Fibroblast of upper back skin (primary cell): ENCODE measurements at regions not wholly inside any gene's neighbourhood (a gene's known extent, or its start where the extent isn't known, plus 50 kb on each side); places are given as distances from the start of the nearest gene placed in this dataset.
"Not testable (repeated sequence)": the region's sequence is repeated elsewhere in the genome, so short reads cannot be mapped to it uniquely, and the experiment has no call there.

Source experiments
- DNase-seq: peaks from one replicate; pipeline ENCODE4 v3.0.0-alpha.2; 2013

DNA sequence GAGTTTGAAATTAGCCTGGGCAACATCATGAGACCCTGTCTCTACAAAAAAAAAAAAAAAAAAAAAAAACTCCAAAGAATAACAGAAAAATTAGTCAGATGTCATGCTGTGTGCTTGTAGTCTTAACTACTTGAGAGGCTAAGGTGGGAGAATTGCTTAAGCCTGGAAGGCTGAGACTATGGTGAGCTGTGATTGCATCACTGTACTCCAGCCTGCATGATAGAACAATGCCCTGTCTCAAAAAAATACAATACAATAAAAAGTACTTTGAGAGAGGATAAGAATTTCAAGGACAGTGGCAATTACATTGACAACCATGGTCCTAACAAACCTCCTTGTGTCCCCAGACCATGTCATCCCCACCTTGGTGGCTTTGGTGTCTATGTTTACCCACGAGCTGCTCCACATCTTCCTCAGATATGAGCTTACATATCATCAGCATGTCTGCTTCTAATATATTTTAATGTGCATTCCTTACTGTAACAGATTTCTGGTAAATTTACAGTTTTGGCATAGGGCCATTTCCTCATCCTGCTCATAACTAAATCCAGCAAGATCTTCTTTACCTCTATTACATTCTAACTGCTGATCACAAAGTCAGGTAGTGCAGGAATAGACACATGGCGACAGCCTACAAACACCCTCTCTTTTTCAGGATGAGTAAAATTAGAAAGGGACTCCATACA is 437.7 kb upstream of the HNRNPA3 start:
- DNase-seq = peak; percentile 63

DNA sequence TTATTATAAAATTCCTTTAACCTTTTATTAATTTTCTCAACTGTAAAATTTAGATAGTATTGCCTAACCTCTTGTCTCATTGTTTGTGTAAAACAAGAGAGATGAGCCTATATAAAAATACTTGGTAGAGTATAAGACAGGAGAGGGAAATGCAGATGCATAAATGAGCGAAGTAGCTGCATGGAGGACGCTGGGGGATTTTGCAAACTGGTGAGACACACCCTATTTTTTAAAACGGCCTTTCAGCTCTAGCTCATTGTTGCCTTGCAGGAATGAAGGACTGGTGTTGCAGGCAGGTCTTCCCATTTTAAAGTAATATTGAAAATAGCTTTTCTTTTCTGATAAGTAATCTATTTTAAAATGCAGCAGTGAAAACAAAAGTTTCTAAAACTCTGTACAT is 435.3 kb upstream of the HNRNPA3 start:
- DNase-seq = no peak

- no peak for DNase-seq
Observed at GRCh38 chr2:176779917-176780316, 432.7 kb upstream of the HNRNPA3 start.

DNA sequence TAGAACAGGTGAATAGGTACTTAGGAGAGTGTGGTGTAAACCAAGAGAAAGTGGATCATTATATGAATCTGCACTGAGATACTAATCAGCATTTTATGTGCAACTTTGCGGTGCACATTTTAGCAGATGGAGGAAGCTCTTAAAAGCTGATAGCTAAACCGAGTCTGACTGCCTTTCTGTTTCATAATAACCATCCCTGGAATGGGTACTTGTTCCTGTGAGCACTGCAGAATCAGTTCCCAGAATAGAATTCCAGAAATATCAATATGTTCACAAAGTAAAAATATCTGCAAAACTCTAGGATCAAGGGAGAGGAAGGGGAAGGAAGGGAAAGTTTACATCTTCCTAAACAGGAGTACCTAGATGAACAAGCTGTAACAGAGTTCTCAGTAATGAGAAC is 432.2 kb upstream of the HNRNPA3 start:
- no peak for DNase-seq

DNA sequence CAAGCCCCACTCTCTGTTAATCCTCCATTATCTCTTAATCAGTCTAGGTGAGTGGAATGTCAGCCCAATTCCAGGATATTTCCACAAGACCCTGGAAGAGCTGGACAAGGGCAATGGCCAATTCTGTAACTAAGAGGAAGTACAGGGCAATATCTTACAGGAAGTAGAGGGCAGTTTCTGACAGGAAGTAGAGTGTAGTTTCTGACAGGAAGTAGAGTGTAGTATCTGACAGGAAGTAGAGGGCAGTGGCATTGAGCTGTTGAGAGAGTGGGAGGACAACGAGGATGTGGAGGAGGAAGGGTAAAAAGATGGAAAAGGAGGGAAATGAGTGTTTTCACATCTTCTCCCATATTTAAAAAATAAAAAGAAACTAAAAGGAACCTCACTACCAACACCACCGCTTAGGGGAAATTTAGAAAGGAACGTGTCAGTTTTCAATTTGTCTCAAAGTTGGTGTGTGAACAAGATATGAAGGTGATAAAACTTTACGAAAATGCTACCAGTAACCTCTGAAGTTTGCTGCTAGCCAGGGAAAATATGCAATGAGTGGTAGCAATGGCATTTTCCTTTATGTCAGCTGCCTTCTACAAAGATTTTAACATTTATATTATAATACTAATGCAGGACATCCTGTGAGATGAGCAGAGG is 430.9 kb upstream of the HNRNPA3 start:
- DNase-seq = no peak

DNA sequence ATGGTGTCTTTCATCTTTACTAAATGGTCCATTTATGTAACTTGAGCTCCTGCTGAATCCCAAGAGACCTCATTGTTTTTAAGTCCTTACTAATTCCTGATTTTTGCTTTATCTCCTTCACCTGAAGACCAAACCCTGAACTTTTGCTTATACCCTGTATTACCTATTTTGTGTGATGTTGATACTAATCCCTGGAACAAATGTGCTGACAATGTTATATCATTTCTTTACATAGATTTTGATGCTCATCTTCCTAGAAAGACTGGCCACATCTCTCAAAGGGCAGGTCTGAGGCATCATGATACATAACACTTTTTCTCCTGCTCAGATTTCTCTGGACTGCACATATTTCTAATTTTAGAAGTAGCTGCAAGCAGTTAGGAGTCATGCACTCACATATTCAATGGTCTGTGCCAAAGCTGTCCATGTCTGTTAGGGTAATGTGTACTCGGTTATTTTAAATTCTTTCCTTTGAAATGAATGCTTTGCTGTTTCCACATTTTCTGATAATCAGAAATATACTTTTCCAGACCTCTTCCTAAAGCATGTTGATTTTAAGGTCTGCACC is 427.9 kb upstream of the HNRNPA3 start:
- DNase-seq = peak; percentile 28

GRCh38 chr2:176789751-176790150 is 422.8 kb upstream of the HNRNPA3 start:
- peak; percentile 59 for DNase-seq

- no peak for DNase-seq
Observed at GRCh38 chr2:176790468-176790867, 422.1 kb upstream of the HNRNPA3 start.

- DNase-seq = no peak
Observed at GRCh38 chr2:176793792-176794191, 418.8 kb upstream of the HNRNPA3 start.

GRCh38 chr2:176794392-176794791 is 418.2 kb upstream of the HNRNPA3 start:
- no peak for DNase-seq

- no peak for DNase-seq
Observed at GRCh38 chr2:176795823-176796222, 416.8 kb upstream of the HNRNPA3 start.

DNA sequence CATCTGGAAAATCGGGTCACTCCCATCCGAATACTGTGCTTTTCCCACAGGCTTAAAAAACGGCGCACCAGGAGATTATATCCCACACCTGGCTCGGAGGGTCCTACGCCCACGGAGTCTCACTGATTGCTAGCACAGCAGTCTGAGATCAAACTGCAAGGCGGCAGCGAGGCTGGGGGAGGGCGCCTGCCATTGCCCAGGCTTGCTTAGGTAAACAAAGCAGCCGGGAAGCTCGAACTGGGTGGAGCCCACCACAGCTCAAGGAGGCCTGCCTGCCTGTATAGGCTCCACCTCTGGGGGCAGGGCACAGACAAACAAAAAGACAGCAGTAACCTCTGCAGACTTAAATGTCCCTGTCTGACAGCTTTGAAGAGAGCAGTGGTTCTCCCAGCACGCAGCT is 415.9 kb upstream of the HNRNPA3 start:
- not testable (repeated sequence) for DNase-seq

DNA sequence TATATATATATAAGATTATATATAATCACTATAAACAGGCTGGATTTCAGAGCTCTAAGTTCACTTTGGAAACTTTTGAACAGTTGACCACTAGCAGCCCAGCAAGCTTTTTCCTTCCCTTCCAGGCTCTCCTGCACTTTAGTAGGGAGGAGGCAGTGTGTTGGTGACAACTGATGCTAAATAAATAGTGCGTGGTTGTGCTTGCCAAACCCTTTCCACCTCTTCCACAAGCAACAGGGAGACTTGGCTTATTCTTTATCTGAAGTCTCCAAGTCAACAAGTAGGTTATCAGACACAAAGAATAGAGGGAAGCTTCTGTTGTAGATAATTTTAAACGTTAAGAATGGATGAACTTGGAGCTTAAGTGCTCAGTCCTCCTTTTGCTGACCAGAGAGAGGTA is 408.2 kb upstream of the HNRNPA3 start:
- DNase-seq = no peak

- no peak for DNase-seq
Observed at GRCh38 chr2:176805345-176805744, 407.2 kb upstream of the HNRNPA3 start.

DNA sequence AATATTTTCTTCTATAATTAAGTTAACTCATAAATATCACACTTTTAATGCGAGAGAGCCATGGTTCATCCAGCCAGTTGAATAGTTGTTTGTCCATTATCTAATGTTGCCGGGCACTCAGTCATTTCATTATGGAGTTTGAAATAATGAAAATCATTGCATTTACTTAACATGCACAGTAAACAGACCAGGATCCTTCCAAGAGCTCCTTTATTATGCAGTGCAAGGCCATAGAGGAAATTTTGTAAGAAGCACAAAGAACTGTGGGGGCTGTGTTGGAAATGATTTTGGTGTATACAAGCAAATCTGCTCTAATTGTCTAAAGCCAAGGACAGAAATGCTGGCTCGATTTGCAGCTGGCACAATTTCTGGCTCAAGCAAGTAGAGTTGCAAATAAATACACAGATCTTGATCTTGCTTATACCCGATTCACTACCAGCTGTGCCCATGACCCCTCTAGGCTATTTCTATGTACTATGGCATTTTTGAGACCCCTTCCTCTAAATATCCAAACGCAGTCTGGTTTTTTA is 400.3 kb upstream of the HNRNPA3 start:
- no peak for DNase-seq

DNA sequence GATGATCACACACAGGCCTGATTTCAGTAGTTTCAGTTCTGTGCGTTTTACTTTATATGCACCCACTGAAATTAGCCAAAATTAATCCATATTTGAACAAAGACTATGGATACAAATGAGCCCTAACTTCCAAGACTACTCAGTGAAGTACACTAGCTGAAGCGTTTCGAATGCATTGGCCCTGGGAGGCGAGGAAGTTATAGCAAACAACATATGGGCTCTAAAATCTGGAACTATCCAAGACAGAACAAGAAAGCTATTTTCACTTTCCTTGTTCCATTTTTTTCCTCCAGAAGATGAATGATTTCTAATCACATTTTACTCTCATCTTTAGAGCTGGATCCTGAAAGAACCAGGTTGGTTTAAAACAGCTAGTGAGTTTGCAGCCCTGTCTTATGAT is 399.4 kb upstream of the HNRNPA3 start:
- DNase-seq = no peak

GRCh38 chr2:176813621-176814049 is 399.0 kb upstream of the HNRNPA3 start:
- peak; percentile 23 for DNase-seq

GRCh38 chr2:176814274-176814673 is 398.3 kb upstream of the HNRNPA3 start:
- no peak for DNase-seq

DNA sequence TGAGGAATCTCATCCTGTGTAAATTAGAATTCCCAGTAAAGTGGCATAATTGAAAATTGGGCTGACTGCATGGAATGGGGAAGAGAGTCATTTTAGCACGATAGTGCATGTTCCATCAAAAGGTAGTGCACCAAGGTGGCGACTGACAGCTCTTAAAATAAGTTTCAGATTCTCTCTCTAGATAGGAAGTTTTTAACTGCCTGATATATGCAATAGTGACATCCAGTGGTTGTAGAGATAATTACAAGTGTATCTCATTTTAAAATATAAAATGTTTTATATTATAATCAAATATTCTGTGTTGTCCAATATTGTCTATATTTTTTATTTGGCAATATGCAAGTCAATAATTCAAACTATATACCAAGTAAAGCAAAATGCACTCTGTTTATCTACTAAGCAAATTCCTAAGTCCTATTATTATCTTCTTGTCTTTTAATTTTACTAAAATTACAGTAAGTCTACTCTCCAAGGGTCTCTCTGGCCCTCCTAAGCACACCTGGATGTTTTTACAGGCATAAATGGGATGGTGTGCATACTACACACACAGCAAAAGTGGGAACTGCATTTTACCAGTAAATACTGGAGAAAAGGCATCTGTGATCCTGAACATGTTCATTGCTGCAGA is 397.7 kb upstream of the HNRNPA3 start:
- peak; percentile 44 for DNase-seq

DNA sequence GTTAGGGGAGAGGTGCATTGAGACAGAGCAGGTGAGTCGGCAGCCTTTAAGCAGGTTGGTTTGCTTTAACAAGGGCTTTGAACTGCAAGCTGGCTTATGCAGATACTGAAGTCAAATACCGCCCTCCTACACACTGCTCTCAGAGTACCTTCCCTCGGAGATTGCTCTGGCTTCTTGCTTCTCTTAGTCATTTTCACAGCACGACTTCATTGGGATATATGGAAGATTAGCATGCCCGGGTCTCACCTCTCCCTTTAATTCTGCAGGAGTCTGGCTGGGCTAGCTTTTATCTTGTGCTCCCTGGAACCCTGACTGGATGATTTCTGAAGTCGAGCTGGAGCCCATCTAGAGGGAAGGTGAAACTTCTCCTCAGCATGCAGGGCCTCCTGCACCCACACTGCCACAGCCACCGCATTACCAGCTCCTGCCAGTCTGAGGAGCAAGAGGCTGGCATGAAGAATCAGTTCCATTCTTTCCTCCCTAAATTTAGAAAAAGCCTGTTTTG is 395.5 kb upstream of the HNRNPA3 start:
- peak; percentile 7 for DNase-seq

DNA sequence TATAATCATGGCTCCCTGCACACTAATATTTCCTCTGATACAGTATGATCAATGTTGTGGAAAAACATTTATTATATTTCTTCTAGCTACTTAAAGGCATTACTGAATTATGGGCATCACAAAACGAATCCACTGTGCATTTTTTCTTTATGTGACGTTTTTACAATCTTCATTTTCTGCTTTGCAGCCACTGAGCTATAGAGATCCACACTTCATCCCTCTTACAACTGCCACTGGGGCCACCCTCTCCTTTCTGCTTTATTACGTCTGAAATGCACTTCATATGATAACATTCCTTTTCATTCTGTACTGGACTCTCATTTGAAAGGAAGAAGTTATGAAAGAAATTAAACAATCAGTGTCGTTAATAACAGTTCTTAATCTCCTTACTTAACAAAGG is 394.5 kb upstream of the HNRNPA3 start:
- no peak for DNase-seq

- peak; percentile 9 for DNase-seq
Observed at GRCh38 chr2:176818617-176819016, 394.0 kb upstream of the HNRNPA3 start.

GRCh38 chr2:176819306-176819705 is 393.3 kb upstream of the HNRNPA3 start:
- no peak for DNase-seq
